ENCODE measurements at regions not wholly inside any gene's neighbourhood (a gene's known extent, or its start where the extent isn't known, plus 50 kb on each side); places are given as distances from the start of the nearest gene placed in this dataset.

DNA sequence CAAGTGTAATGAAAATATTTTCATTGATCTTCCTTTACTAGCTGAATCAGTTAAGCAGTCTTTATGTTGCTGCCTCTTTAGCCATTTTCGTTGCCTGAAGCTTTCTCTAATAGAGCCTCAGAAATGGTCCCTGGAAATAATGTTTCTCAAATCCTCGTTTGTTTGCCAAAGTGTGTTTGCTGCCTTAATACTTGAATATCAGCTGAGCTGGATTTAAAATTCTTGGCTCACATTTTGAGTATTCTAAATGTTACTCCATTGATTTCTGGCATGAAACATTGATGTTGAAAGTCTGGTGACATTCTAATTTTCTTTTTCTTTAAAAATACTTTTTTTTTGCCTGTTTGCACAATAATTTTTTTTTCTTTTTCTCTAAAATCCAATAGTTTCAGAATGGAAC, 84.6 kb upstream of the SERBP1 start:
- DNase-seq (no peak), ATAC-seq (no peak)
- Mint-ChIP-seq H3K9me3 (peaks cover 0 to 40% (median 14%) of the 10 kb centered on the region in 9 donors), H3K4me3 (no peak overlapping the region), H3K27me3 (peaks cover 0 to 3% (median 0%) of the 10 kb centered on the region in 5 donors), H3K27ac (no peak overlapping the region), H3K4me1 (no peaks in the 10 kb centered on the region), H3K36me3 (peaks cover 0 to 28% (median 8%) of the 10 kb centered on the region in 3 donors)
- POLR2A ChIA-PET: no interaction called here

DNA sequence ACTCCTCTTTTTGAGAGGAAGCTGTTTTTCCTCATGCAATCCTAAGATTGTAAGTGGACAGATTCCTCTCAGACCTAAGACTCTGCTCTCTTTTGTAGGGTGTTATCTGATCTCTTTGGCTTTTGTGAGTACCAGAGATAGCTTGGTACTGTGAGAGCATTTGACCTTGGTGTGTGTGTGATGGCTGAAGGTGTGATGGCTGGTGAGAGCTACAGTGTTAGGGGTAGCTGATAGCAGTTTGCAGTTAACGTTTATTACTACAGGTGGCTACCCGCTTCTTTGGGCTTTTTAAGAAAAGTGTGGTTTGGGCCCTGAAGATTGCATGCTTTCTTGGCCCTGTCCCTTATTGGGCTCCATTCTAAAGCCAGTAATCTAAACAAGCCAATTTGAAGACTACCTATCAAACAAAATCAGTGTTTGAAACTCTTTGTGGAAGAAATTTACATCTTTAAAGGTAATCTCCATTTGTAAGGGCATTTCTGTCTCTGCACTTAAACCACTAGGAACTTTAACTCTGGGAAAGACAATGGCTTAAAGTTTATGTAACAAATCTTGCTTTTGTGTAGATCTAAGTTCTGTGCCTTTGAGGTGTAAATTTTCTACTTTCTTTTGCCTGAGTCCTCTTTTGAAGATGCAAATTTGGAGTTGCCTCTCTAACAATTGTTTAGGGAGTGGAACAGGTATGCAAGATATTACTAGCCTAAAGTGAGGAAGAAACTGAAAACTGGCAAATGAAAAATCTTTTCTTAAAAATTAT, 85.3 kb upstream of the SERBP1 start:
- Mint-ChIP-seq H3K4me1 (no peaks in the 10 kb centered on the region), H3K9me3 (peaks cover 0 to 40% (median 14%) of the 10 kb centered on the region in 9 donors), H3K27ac (no peak overlapping the region), H3K27me3 (peaks cover 0 to 3% (median 0%) of the 10 kb centered on the region in 5 donors), H3K36me3 (peaks cover 0 to 28% (median 8%) of the 10 kb centered on the region in 3 donors), H3K4me3 (no peak overlapping the region)
- POLR2A ChIA-PET: no interaction called here
- DNase-seq (no peak), ATAC-seq (no peak)

DNA sequence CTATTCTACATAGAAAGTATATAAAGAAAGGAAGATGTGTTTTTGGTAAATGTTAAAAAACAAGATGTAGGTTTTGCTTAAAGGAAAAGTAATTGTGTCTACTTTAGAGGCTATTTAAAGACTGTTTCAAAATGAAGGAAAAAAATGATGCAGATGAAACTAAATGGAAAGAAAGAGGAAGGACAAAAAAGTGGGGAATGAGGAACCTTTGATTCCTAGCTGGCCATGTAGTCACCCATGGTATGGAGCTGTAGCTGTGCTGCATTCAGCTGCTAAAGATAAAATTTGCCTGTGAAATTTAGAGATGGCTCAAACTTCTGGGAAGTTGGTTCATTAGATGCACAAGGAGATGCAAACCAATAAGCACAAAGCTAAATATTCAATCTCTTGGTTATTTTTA, 86.8 kb upstream of the SERBP1 start:
- POLR2A ChIA-PET: interaction anchor here (0.6 kb wide), 1 partner anchor 35 kb away, joined by 3 read pairs; no protein-coding TSS in a partner anchor
- peaks cover 0 to 24% (median 8%) of the 10 kb centered on the region in 3 donors for H3K36me3 Mint-ChIP-seq
- DNase-seq: no peak
- H3K27ac Mint-ChIP-seq: no peak overlapping the region
- no peak for ATAC-seq
- H3K4me3 Mint-ChIP-seq: no peak overlapping the region
- H3K27me3 Mint-ChIP-seq: peaks cover 0 to 1% (median 0%) of the 10 kb centered on the region in 5 donors
- H3K4me1 Mint-ChIP-seq: no peaks in the 10 kb centered on the region
- H3K9me3 Mint-ChIP-seq: peaks cover 0 to 36% (median 14%) of the 10 kb centered on the region in 9 donors

- H3K27me3 Mint-ChIP-seq: peaks cover 2 to 19% (median 16%) of the 10 kb centered on the region in 5 donors
- H3K4me1 Mint-ChIP-seq: no peaks in the 10 kb centered on the region
- H3K36me3 Mint-ChIP-seq: no peaks in the 10 kb centered on the region
- ATAC-seq (no peak), DNase-seq (no peak)
- H3K4me3 Mint-ChIP-seq: no peak overlapping the region
- POLR2A ChIA-PET: no interaction called here
- peak overlapping the region in 1 of 10 donors; percentile 56 for H3K27ac Mint-ChIP-seq
- H3K9me3 Mint-ChIP-seq: peaks cover 0 to 5% (median 0%) of the 10 kb centered on the region in 9 donors
Observed at GRCh38 chr1:67522001-67522441, 91.8 kb upstream of the SERBP1 start.

- DNase-seq (no peak), ATAC-seq (no peak)
- no peak overlapping the region for H3K27ac Mint-ChIP-seq
- POLR2A ChIA-PET: no interaction called here
- peaks cover 0 to 5% (median 0%) of the 10 kb centered on the region in 9 donors for H3K9me3 Mint-ChIP-seq
- no peaks in the 10 kb centered on the region for H3K4me1 Mint-ChIP-seq
- no peaks in the 10 kb centered on the region for H3K36me3 Mint-ChIP-seq
- no peak overlapping the region for H3K4me3 Mint-ChIP-seq
- peaks cover 4 to 27% (median 19%) of the 10 kb centered on the region in 5 donors for H3K27me3 Mint-ChIP-seq
Observed at GRCh38 chr1:67522793-67523192, 92.6 kb upstream of the SERBP1 start.

DNA sequence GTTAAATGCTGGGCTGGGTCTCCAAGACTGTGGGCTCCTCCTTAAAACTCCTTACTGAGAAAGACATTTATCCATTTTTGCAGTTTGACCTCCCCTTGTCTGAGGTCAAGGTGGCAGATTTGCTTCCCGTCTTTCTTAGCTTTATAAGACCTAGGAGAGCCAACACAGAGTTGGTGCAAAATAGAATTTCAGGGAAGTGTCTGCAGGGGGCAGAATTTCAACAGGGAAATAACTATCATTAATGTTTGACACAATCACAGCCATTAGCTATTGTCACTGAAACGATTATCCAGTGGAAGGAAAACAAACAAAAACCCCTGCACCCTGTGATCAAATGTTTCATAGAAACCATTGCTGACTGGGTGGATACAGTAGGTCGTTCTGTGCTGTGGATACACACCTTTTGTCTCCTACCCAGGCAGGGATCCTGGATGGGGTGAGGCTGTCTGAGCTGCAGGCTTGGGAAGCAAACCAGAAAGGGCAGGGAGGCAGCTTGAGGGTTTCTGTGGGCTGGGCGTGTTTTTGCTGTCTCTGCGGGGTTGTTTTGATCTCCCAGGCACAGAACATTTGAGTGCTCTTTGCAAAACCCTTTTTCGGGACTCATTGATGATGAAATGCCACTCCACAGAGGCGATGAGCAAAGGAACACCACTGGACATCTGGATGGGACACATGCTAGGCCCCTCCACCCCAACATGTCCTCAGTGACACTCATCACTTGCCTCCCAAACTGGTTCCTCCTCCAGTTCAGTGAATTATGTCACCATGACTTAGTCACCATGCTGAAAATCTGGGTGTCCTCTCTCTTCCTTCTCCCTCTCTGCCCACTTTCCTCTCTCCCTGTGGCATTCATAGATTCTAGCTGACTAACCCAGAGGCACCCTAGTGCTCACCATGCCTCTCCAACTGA, 94.2 kb upstream of the SERBP1 start:
- no peak for DNase-seq
- H3K27me3 Mint-ChIP-seq: peaks cover 4 to 28% (median 19%) of the 10 kb centered on the region in 5 donors
- no peaks in the 10 kb centered on the region for H3K9me3 Mint-ChIP-seq
- H3K27ac Mint-ChIP-seq: no peak overlapping the region
- H3K36me3 Mint-ChIP-seq: no peaks in the 10 kb centered on the region
- POLR2A ChIA-PET: no interaction called here
- no peaks in the 10 kb centered on the region for H3K4me1 Mint-ChIP-seq
- ATAC-seq: no peak
- H3K4me3 Mint-ChIP-seq: no peak overlapping the region

DNA sequence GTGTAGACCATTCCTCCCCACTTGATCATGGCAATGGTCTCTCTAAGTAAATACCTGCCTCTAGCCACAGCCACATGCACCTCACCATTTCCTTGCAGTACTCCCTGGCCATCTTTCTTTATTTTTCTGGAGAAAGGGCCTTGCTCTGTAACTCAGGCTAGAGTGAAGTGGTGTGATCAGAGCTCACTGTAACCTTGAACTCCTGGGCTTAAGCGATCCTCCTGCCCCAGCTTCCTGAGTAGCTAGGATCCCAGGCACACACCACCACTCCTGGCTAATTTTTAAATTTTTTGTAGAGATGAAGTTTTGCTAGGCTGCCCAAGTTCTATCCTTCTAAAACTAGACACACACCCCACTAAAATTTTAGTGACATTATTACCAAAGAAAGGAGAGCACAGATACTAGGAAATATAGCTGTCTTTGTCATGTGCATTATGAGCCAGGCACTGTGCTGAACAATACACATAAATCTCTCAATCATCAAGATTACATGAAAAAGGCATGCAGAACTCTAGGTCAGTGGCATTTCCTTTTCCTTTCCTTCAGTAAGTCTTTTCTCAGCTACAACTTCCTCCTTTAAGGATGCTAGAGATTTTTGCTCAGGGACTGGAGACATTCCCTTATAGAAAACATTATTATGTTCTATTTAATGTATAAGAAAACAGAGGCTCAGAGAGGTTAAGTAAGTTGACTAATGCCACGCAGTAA, 95.0 kb upstream of the SERBP1 start:
- no peaks in the 10 kb centered on the region for H3K4me1 Mint-ChIP-seq
- H3K36me3 Mint-ChIP-seq: no peaks in the 10 kb centered on the region
- ATAC-seq (no peak), DNase-seq (no peak)
- H3K9me3 Mint-ChIP-seq: no peaks in the 10 kb centered on the region
- POLR2A ChIA-PET: no interaction called here
- H3K27ac Mint-ChIP-seq: no peak overlapping the region
- H3K4me3 Mint-ChIP-seq: no peak overlapping the region
- peaks cover 4 to 28% (median 19%) of the 10 kb centered on the region in 5 donors for H3K27me3 Mint-ChIP-seq

- DNase-seq (no peak), ATAC-seq (no peak)
- Mint-ChIP-seq H3K27ac (no peak overlapping the region), H3K9me3 (no peaks in the 10 kb centered on the region), H3K36me3 (no peaks in the 10 kb centered on the region), H3K27me3 (peaks cover 4 to 20% (median 9%) of the 10 kb centered on the region in 5 donors), H3K4me3 (no peak overlapping the region), H3K4me1 (no peaks in the 10 kb centered on the region)
- POLR2A ChIA-PET: no interaction called here
Observed at GRCh38 chr1:67528141-67528540, 97.9 kb upstream of the SERBP1 start.

GRCh38 chr1:67530071-67530470, 99.9 kb upstream of the SERBP1 start:
- H3K4me1 Mint-ChIP-seq: no peaks in the 10 kb centered on the region
- H3K9me3 Mint-ChIP-seq: no peaks in the 10 kb centered on the region
- H3K36me3 Mint-ChIP-seq: no peaks in the 10 kb centered on the region
- POLR2A ChIA-PET: no interaction called here
- peaks cover 4 to 23% (median 6%) of the 10 kb centered on the region in 5 donors for H3K27me3 Mint-ChIP-seq
- DNase-seq (no peak), ATAC-seq (no peak)
- H3K4me3 Mint-ChIP-seq: no peak overlapping the region
- no peak overlapping the region for H3K27ac Mint-ChIP-seq

GRCh38 chr1:67532452-67533216, 102.4 kb upstream of the SERBP1 start:
- POLR2A ChIA-PET: no interaction called here
- no peaks in the 10 kb centered on the region for H3K36me3 Mint-ChIP-seq
- H3K4me3 Mint-ChIP-seq: no peak overlapping the region
- no peaks in the 10 kb centered on the region for H3K4me1 Mint-ChIP-seq
- peak in 1 of 2 donors; percentile 35 for ATAC-seq
- H3K9me3 Mint-ChIP-seq: no peaks in the 10 kb centered on the region
- H3K27me3 Mint-ChIP-seq: peaks cover 2 to 14% (median 3%) of the 10 kb centered on the region in 5 donors
- H3K27ac Mint-ChIP-seq: no peak overlapping the region
- peak in 3 of 10 donors; percentile 20 to 35 (median 26) for DNase-seq

- H3K27ac Mint-ChIP-seq: no peak overlapping the region
- H3K4me1 Mint-ChIP-seq: no peaks in the 10 kb centered on the region
- no peak overlapping the region for H3K4me3 Mint-ChIP-seq
- no peaks in the 10 kb centered on the region for H3K9me3 Mint-ChIP-seq
- peaks cover 2 to 11% (median 2%) of the 10 kb centered on the region in 5 donors for H3K27me3 Mint-ChIP-seq
- POLR2A ChIA-PET: no interaction called here
- H3K36me3 Mint-ChIP-seq: no peaks in the 10 kb centered on the region
- DNase-seq: no peak
- ATAC-seq: no peak
Observed at GRCh38 chr1:67534627-67535065, 104.4 kb upstream of the SERBP1 start.

- no peaks in the 10 kb centered on the region for H3K9me3 Mint-ChIP-seq
- POLR2A ChIA-PET: no interaction called here
- no peaks in the 10 kb centered on the region for H3K4me1 Mint-ChIP-seq
- no peak overlapping the region for H3K27ac Mint-ChIP-seq
- H3K36me3 Mint-ChIP-seq: no peaks in the 10 kb centered on the region
- ATAC-seq (no peak), DNase-seq (peak in 3 of 10 donors; percentile 6 to 21 (median 18))
- H3K27me3 Mint-ChIP-seq: peaks cover 2 to 11% (median 2%) of the 10 kb centered on the region in 5 donors
- H3K4me3 Mint-ChIP-seq: no peak overlapping the region
Observed at GRCh38 chr1:67535474-67535873, 105.3 kb upstream of the SERBP1 start.
